K562 (cell line): ENCODE measurements at regions not wholly inside any gene's neighbourhood (a gene's known extent, or its start where the extent isn't known, plus 50 kb on each side); places are given as distances from the start of the nearest gene placed in this dataset.

Source experiments
- ATAC-seq: fragments of 200-7000 bp; cut with Tn5 transposase; 3 replicates; pipeline ENCODE4 v1.9.1; 2020; ENCODE audit warnings: moderate library complexity
- BruUV-seq: library from RNA; stranded (reverse); fragments of 400-500 nt; replicated peaks from 2 replicates; lab custom pipeline; 2021; lab: Mats Ljungman, UMichigan
- CTCF ChIA-PET: fragments of 300-600 bp; formaldehyde crosslinking; extraction: SDS; loops from one replicate; lab custom pipeline; 2021; ENCODE audit warnings: low intra/inter-chr PET ratio; lab: Yijun Ruan, JAX
- POLR2A ChIA-PET: fragments of 300-600, 350-650 bp; sonication (Branson Sonifier 250); formaldehyde crosslinking; extraction: SDS; loops from one replicate; lab custom pipeline; 2021; ENCODE audit warnings: antibody characterized with exemption, inconsistent platforms; lab: Yijun Ruan, JAX
- DNase-seq, 4 experiments: peaks; one replicate each; pipeline versions ENCODE4 v3.0.0 to v3.0.0-alpha.2; 2011 to 2018; ENCODE audit warnings: low spot score in 3 of 4, mixed read lengths in 3 of 4; ENCODE audit errors: extremely low read depth in 1 of 4
- FAIRE-seq: peaks from 2 replicates; lab custom pipeline; 2011; peaks lifted over from hg19 to GRCh38; lab: Jason Lieb, UNC
- H2AFZ ChIP-seq: 2 replicates; pipeline ENCODE4 v1.6.0; 2011; ENCODE audit warnings: low read depth, low read length, control low read depth, inconsistent platforms
- H3K27ac ChIP-seq: fragments of 200-600 bp; 3 replicates; pipeline ENCODE4 v1.8.0; 2011; ENCODE audit warnings: low read depth, mild to moderate bottlenecking, control low read depth, inconsistent platforms, low read length, moderate library complexity, mixed read lengths; ENCODE audit errors: extremely low read depth
- H3K27me3 ChIP-seq, 2 experiments: fragments of 300-600 bp in 1 of 2; 2 replicates in 1 of 2; 3 replicates in 1 of 2; pipeline versions ENCODE4 v1.6.0 to v1.8.0; 2011; ENCODE audit warnings: inconsistent platforms in 2 of 2, low read length in 2 of 2, mild to moderate bottlenecking in 1 of 2, mixed read lengths in 1 of 2, moderate library complexity in 1 of 2; ENCODE audit not compliant: control insufficient read depth in 2 of 2, insufficient read depth in 2 of 2
- H3K36me3 ChIP-seq: fragments of 300-600 bp; 3 replicates; pipeline ENCODE4 v1.8.0; 2011; ENCODE audit warnings: mild to moderate bottlenecking, low read length, inconsistent platforms; ENCODE audit not compliant: control insufficient read depth, insufficient read depth
- H3K4me1 ChIP-seq, 2 experiments: fragments of 200-600 bp in 1 of 2; replicated peaks in 1 of 2; 2 replicates in 1 of 2; 3 replicates in 1 of 2; pipeline versions ENCODE4 v1.5.1 to v1.8.0; 2011; ENCODE audit warnings: inconsistent platforms in 2 of 2, low read length in 2 of 2, mild to moderate bottlenecking in 1 of 2, mixed read lengths in 1 of 2, moderate library complexity in 1 of 2; ENCODE audit not compliant: control insufficient read depth in 2 of 2, insufficient read depth in 2 of 2
- H3K4me2 ChIP-seq: 2 replicates; pipeline ENCODE4 v1.6.1; 2011; ENCODE audit warnings: low read length, control low read depth, inconsistent platforms, mixed read lengths; ENCODE audit not compliant: insufficient read depth
- H3K4me3 ChIP-seq: fragments of 200-600 bp; sonication (generic), shearing (Covaris generic); 2 replicates; pipeline ENCODE4 v1.5.1; 2016; ENCODE audit warnings: control low read depth, inconsistent platforms
- H3K79me2 ChIP-seq: fragments of 200-600 bp; 3 replicates; pipeline ENCODE4 v1.8.0; 2011; ENCODE audit warnings: low read length, inconsistent platforms; ENCODE audit not compliant: control insufficient read depth, insufficient read depth
- H3K9ac ChIP-seq, 2 experiments: 2 replicates each; pipeline versions ENCODE4 v1.6.0 to v1.6.1; 2011; ENCODE audit warnings: low read depth in 2 of 2, low read length in 2 of 2, control low read depth in 1 of 2, inconsistent platforms in 1 of 2, mild to moderate bottlenecking in 1 of 2, mixed read lengths in 1 of 2; ENCODE audit not compliant: insufficient read depth in 1 of 2
- H3K9me1 ChIP-seq: one replicate; pipeline ENCODE4 v1.6.0; 2011; ENCODE audit warnings: inconsistent platforms, mild to moderate bottlenecking, low read length, moderate library complexity; ENCODE audit not compliant: control insufficient read depth, insufficient read depth
- H3K9me3 ChIP-seq: replicated peaks from 2 replicates; pipeline ENCODE4 v1.5.1; 2011; ENCODE audit warnings: low read depth, low read length, inconsistent platforms; ENCODE audit not compliant: control insufficient read depth, insufficient read depth
- H4K20me1 ChIP-seq: replicated peaks from 2 replicates; pipeline ENCODE4 v1.6.1; 2011; ENCODE audit warnings: low read length, inconsistent platforms, mixed read lengths; ENCODE audit not compliant: control insufficient read depth, insufficient read depth
- BRCA1 ChIP-seq, 2 experiments: fragments of 450-650 bp in 1 of 2; sonication (generic) in 1 of 2; formaldehyde crosslinking in 1 of 2; IDR thresholded peaks; 2 replicates each; pipeline versions ENCODE4 v1.5.0 to v1.6.1; 2017 to 2020; ENCODE audit warnings: mild to moderate bottlenecking in 1 of 2, missing genetic modification reagents in 1 of 2
- CAMTA2 ChIP-seq: fragments of 250-450 bp; sonication (Bioruptor Pico); conservative IDR thresholded peaks from 2 replicates; pipeline ENCODE4 v1.5.1; 2022
- CHD1 ChIP-seq: fragments of 200-600 bp; sonication (generic); IDR thresholded peaks from one replicate; pipeline ENCODE4 v1.6.1; 2012; ENCODE audit warnings: mild to moderate bottlenecking, moderate library complexity, low read length, inconsistent platforms
- ESRRB ChIP-seq: fragments of 250-450 bp; sonication (Bioruptor Pico); IDR thresholded peaks from 2 replicates; pipeline ENCODE4 v1.5.0; 2020; ENCODE audit warnings: mild to moderate bottlenecking, moderate library complexity, borderline replicate concordance
- HIVEP1 ChIP-seq: fragments of 250-450 bp; sonication (Bioruptor Pico); IDR thresholded peaks from 2 replicates; pipeline ENCODE4 v1.4.0; 2020; ENCODE audit warnings: mild to moderate bottlenecking
- KLF10 ChIP-seq: fragments of 250-450 bp; sonication (Bioruptor Pico); IDR thresholded peaks from 2 replicates; pipeline ENCODE4 v1.6.1; 2021; ENCODE audit warnings: matching md5 sums
- LCOR ChIP-seq: sonication (generic); formaldehyde crosslinking; IDR thresholded peaks from 2 replicates; pipeline ENCODE4 v1.8.0; 2022; ENCODE audit warnings: mild to moderate bottlenecking, missing genetic modification reagents
- NFRKB ChIP-seq: fragments of 450-650 bp; IDR thresholded peaks from 2 replicates; pipeline ENCODE4 v1.6.1; 2016; ENCODE audit warnings: low read depth
- POLR2A ChIP-seq: fragments of 450-650 bp; conservative IDR thresholded peaks from 2 replicates; pipeline ENCODE4 v1.6.1; 2016
- PURB ChIP-seq: sonication (generic); formaldehyde crosslinking; IDR thresholded peaks from 2 replicates; pipeline ENCODE4 v1.9.0; 2021; ENCODE audit warnings: low read depth, mild to moderate bottlenecking, missing genetic modification reagents
- TCF7L2 ChIP-seq: fragments of 150-350 bp; IDR thresholded peaks from 2 replicates; pipeline ENCODE4 v1.6.1; 2016; ENCODE audit warnings: low read depth, mild to moderate bottlenecking, low read length, moderate library complexity
- TOE1 ChIP-seq, 2 experiments: fragments of 450-650 bp in 1 of 2; sonication (generic) in 1 of 2; formaldehyde crosslinking in 1 of 2; IDR thresholded peaks; 2 replicates each; pipeline versions ENCODE4 v1.7.1 to v1.8.0; 2016 to 2022; ENCODE audit warnings: borderline replicate concordance in 2 of 2, mild to moderate bottlenecking in 2 of 2, antibody characterized with exemption in 1 of 2, inconsistent platforms in 1 of 2, low read depth in 1 of 2, missing genetic modification reagents in 1 of 2, moderate library complexity in 1 of 2
- ZBED1 ChIP-seq: IDR thresholded peaks from 2 replicates; pipeline ENCODE4 v1.6.1; 2014
- ZBTB34 ChIP-seq: fragments of 250-450 bp; sonication (Bioruptor Pico); IDR thresholded peaks from 2 replicates; pipeline ENCODE4 v1.8.0; 2021; ENCODE audit warnings: mild to moderate bottlenecking, moderate library complexity
- ZC3H11A ChIP-seq: IDR thresholded peaks from 2 replicates; pipeline ENCODE4 v1.6.1; 2012; ENCODE audit warnings: low read depth, low read length, improper control_type of control experiment
- ZNF280B ChIP-seq: fragments of 250-450 bp; sonication (Bioruptor Pico); IDR thresholded peaks from 2 replicates; pipeline ENCODE4 v1.5.1; 2021; ENCODE audit warnings: mild to moderate bottlenecking
- ZNF282 ChIP-seq: sonication (generic); formaldehyde crosslinking; IDR thresholded peaks from 2 replicates; pipeline ENCODE4 v1.8.1; 2023; ENCODE audit warnings: missing genetic modification reagents
- ZNF398 ChIP-seq: fragments of 250-450 bp; sonication (Bioruptor Pico); IDR thresholded peaks from 2 replicates; pipeline ENCODE4 v1.8.0; 2021; ENCODE audit warnings: moderate library complexity, mild to moderate bottlenecking, inconsistent platforms
- WGBS: fragments of 100-300 bp; shearing (Covaris generic); methylation state at CpG from one replicate; pipeline ENCODE4 v1.1.6; 2016; ENCODE audit warnings: low coverage, mixed read lengths; ENCODE audit not compliant: insufficient coverage; ENCODE audit errors: missing lambda C conversion rate; 5-methylcytosine and 5-hydroxymethylcytosine counted together
- in situ Hi-C: fragments of 300-500 bp; cut with MboI; formaldehyde crosslinking; loops from 4 replicates; pipeline ENCODE4 v1.15.0; 2018; ENCODE audit warnings: inconsistent platforms, mixed read lengths
- intact Hi-C: fragments of 100-400 bp; cut with micrococcal nuclease; formaldehyde crosslinking; loops from 2 replicates; pipeline ENCODE4 v1.14.2; 2022
- TF ChIP-seq, protein P1 (sequence below): sonication (generic); formaldehyde crosslinking; IDR thresholded peaks from 2 replicates; pipeline ENCODE4 v1.8.0; 2022; ENCODE audit warnings: mild to moderate bottlenecking, missing genetic modification reagents

DNA sequence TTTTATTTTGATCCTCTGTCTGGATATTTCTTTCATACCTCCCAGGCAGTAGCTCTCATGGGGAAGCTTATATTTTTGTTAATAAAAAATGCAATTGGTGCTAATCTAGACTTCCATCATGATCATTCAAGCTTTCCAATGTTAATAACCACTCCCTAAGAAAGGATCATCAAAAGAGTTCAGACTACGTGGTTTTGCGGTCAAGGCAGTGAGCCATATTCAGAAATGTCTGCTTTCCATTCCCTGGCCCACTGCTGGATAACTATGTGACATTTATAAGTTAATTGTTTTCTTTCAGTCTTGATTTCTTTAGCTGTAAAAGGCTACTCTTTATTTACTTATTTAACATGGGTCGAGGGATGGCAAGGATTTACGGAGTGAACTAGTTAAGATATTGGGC is 414.6 kb downstream of the LMO4 start:
- BruUV-seq, result no TSS peak
- Histone ChIP-seq H3K27ac (no peak overlapping the region), H4K20me1 (no peaks in the 10 kb centered on the region), H3K4me3 (no peak overlapping the region), H2AFZ (no peak overlapping the region), H3K9me3 (no peaks in the 10 kb centered on the region), H3K4me1 (no peaks in the 10 kb centered on the region), H3K4me2 (no peak overlapping the region), H3K9ac (no peak overlapping the region), H3K36me3 (no peaks in the 10 kb centered on the region), H3K79me2 (no peaks in the 10 kb centered on the region), H3K9me1 (no peaks in the 10 kb centered on the region), H3K27me3 (no peaks in the 10 kb centered on the region)
- in situ Hi-C loops, result no loop called here
- DNase-seq (no peak), FAIRE-seq (no peak), ATAC-seq (no peak)
- intact Hi-C loops, result no loop called here
- CTCF ChIA-PET, result no interaction called here
- 6% methylated on average over 4 of the region's 4 CpGs for WGBS
- POLR2A ChIA-PET, result interaction anchor here (0.7 kb wide), 1 partner anchor 11 kb away, joined by 3 read pairs; no protein-coding TSS in a partner anchor
- TF ChIP-seq ZNF282 (CRISPR knock-in tag) (no peak), ZNF398 (CRISPR knock-in tag) (no peak), PURB (CRISPR knock-in tag) (no peak), ZNF280B (CRISPR knock-in tag) (no peak), ZC3H11A (no peak), NFRKB (no peak), HIVEP1 (CRISPR knock-in tag) (no peak), ZBTB34 (CRISPR knock-in tag) (no peak), ZBED1 (no peak), TCF7L2 (no peak), ESRRB (CRISPR knock-in tag) (no peak), LCOR (no peak), KLF10 (CRISPR knock-in tag) (no peak), BRCA1 (IDR thresholded peaks at IDR 0.05) (no peak), BRCA1 (CRISPR knock-in tag; IDR thresholded peaks at IDR 0.05) (no peak), TOE1 (IDR thresholded peaks at IDR 0.05; ENCODE audit: borderline replicate concordance) (no peak), TOE1 (CRISPR knock-in tag; IDR thresholded peaks at IDR 0.05; ENCODE audit: borderline replicate concordance, low read depth) (no peak), CHD1 (no peak), POLR2A (no peak), CAMTA2 (CRISPR knock-in tag) (no peak)
- TF ChIP-seq, protein P1, sequence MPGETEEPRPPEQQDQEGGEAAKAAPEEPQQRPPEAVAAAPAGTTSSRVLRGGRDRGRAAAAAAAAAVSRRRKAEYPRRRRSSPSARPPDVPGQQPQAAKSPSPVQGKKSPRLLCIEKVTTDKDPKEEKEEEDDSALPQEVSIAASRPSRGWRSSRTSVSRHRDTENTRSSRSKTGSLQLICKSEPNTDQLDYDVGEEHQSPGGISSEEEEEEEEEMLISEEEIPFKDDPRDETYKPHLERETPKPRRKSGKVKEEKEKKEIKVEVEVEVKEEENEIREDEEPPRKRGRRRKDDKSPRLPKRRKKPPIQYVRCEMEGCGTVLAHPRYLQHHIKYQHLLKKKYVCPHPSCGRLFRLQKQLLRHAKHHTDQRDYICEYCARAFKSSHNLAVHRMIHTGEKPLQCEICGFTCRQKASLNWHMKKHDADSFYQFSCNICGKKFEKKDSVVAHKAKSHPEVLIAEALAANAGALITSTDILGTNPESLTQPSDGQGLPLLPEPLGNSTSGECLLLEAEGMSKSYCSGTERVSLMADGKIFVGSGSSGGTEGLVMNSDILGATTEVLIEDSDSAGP, result no peak
